Chondrocyte (in vitro differentiated cells): ENCODE measurements at regions not wholly inside any gene's neighbourhood (a gene's known extent, or its start where the extent isn't known, plus 50 kb on each side); places are given as distances from the start of the nearest gene placed in this dataset.

Source experiments
- DNase-seq: peaks from one replicate; pipeline ENCODE4 v3.0.0; 2021; ENCODE audit warnings: mixed read lengths, low spot score
- H3K27ac Mint-ChIP-seq: one replicate; pipeline ENCODE4 v1.8.0; 2021; ENCODE audit warnings: mild to moderate bottlenecking, moderate library complexity, mixed read lengths; ENCODE audit not compliant: unreplicated experiment
- H3K27me3 Mint-ChIP-seq: 2 replicates; pipeline ENCODE4 v1.8.0; 2021; ENCODE audit warnings: low read depth, mixed read lengths
- H3K36me3 Mint-ChIP-seq: 2 replicates; pipeline ENCODE4 v1.8.0; 2021; ENCODE audit warnings: low read depth, mixed read lengths
- H3K4me1 Mint-ChIP-seq: 2 replicates; pipeline ENCODE4 v1.8.0; 2021; ENCODE audit warnings: low read depth, mild to moderate bottlenecking, mixed read lengths
- H3K4me3 Mint-ChIP-seq: one replicate; pipeline ENCODE4 v1.8.0; 2021; ENCODE audit warnings: mild to moderate bottlenecking, moderate library complexity, mixed read lengths; ENCODE audit not compliant: unreplicated experiment
- H3K9me3 Mint-ChIP-seq: 2 replicates; pipeline ENCODE4 v1.8.0; 2021; ENCODE audit warnings: low read depth, mixed read lengths
- TF ChIP-seq, protein P1 (sequence below): fragments of 200-600 bp; sonication (generic); IDR thresholded peaks from 2 replicates; pipeline ENCODE4 v1.5.0; 2021; ENCODE audit warnings: antibody characterized with exemption, mild to moderate bottlenecking, moderate library complexity

DNA sequence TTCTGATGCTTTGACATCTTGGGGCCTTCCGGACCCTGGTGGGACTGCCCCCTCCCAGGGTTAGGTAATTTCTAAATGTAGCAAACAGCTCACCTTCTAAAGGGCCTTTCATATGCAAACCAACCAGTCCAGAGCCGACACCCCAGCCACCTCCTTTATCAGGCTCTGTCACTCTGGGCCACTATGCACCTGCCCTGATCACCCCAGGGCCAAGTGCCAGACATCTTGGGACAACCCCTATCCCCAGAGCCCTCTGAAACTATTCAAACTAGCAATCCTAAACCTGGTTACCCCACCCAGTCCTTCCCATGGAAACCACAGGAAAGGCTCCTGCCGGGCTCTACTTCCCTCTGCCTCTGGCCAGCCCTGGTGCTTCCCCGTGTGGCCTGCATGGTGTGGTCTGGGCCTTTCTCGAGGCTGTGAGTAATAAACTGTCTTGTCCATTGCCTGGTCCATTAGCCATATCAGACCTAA is 91.2 kb upstream of the TNRC6C start:
- Mint-ChIP-seq H3K27ac (no peak overlapping the region), H3K27me3 (peaks cover 35% of the 10 kb centered on the region), H3K4me3 (no peak overlapping the region), H3K4me1 (peaks cover 8% of the 10 kb centered on the region), H3K36me3 (no peaks in the 10 kb centered on the region), H3K9me3 (no peaks in the 10 kb centered on the region)
- TF ChIP-seq, protein P1, sequence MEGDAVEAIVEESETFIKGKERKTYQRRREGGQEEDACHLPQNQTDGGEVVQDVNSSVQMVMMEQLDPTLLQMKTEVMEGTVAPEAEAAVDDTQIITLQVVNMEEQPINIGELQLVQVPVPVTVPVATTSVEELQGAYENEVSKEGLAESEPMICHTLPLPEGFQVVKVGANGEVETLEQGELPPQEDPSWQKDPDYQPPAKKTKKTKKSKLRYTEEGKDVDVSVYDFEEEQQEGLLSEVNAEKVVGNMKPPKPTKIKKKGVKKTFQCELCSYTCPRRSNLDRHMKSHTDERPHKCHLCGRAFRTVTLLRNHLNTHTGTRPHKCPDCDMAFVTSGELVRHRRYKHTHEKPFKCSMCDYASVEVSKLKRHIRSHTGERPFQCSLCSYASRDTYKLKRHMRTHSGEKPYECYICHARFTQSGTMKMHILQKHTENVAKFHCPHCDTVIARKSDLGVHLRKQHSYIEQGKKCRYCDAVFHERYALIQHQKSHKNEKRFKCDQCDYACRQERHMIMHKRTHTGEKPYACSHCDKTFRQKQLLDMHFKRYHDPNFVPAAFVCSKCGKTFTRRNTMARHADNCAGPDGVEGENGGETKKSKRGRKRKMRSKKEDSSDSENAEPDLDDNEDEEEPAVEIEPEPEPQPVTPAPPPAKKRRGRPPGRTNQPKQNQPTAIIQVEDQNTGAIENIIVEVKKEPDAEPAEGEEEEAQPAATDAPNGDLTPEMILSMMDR = no peak
- peak; percentile 37 for DNase-seq

DNA sequence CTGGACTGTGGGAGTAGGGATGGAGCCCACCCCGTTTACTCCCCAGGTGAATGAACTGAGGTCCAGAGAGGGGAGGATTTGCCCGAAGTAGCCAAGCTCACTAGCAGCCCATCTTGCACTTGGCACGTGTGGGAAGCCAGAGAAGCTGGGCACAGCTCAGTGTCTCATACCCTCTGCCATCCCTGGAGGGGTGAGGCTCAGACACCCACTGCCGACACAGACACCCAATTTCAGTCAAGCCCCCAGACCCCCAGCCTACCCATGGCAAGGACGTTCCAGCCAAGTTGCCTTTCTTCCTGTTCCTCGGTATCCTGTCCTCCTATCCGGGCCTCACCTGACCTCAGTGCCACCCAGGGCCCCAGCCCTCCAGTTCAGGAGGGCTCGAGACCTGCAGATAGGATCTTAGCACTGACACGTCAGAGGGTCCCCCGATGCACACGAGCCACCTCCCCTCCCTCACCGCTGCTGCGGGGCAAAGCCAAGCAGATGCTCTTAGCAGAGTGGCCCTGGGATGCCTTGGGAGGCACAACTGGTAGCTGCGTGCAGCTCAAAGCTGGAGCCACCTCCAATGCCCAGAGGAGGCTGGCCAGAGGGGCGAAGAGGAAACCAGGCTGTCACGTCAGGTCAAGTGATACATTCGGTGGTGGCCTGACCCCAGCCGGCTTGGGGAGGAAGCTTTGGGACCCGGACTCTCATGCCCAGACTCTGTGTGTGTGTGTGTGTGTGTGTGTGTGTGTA is 90.4 kb upstream of the TNRC6C start:
- TF ChIP-seq, protein P1 = no peak
- H3K4me3 Mint-ChIP-seq = no peak overlapping the region
- no peak overlapping the region for H3K27ac Mint-ChIP-seq
- no peaks in the 10 kb centered on the region for H3K36me3 Mint-ChIP-seq
- DNase-seq = peak; percentile 77
- H3K4me1 Mint-ChIP-seq = peaks cover 8% of the 10 kb centered on the region
- peaks cover 39% of the 10 kb centered on the region for H3K27me3 Mint-ChIP-seq
- H3K9me3 Mint-ChIP-seq = no peaks in the 10 kb centered on the region

DNA sequence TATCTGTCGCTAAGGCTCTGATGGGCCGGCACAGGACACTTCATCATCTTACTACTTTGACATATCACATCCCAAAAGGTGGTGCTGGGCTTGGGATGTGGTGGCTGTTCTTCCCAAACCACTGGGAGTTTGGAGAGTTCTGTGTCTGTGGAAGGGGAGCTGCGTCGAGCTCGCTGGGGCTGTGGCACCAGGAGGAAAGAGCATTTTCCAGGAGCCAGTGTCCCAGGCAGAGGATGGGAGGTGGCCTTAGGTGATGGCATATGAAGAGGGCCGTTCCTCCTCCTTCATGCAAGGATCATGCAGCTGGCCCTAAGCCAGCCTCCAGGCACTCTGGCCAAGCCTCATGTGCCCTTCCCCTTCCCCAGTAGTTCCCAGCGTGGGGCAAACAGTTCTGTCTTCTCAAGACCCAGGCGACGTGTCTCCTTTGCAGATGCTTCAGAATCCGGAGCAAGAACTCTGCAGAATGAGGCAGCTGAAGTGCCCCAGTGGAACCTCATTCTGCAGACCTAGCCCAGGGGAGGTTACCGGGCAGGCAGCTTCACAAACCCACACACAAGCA is 89.4 kb upstream of the TNRC6C start:
- peaks cover 4% of the 10 kb centered on the region for H3K4me1 Mint-ChIP-seq
- no peak overlapping the region for H3K4me3 Mint-ChIP-seq
- H3K9me3 Mint-ChIP-seq = no peaks in the 10 kb centered on the region
- DNase-seq = peak; percentile 47
- H3K27ac Mint-ChIP-seq = no peak overlapping the region
- TF ChIP-seq, protein P1 = no peak
- peaks cover 41% of the 10 kb centered on the region for H3K27me3 Mint-ChIP-seq
- H3K36me3 Mint-ChIP-seq = no peaks in the 10 kb centered on the region

DNA sequence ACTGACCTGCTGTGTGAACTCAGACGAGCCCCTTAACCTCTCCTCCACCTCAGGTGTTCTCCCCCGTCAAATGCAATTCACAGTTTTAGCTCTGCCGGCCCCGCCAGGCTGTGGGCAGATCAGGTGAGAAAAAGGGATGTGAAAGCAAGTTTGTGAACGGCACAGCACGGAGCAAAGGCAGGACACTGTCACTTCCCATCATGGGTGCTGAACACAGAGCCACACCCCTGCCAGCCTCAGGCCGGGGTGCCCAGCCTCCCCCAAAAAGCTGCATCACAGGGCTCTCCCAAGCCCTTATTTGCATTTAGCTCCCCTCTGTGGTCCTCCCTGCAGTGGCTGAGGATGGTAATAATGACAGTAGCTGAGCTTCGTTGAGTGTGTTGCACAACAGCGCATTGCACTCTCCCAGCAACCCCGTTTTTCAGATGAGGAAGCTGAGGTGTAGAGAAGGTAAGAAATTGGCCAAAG is 88.8 kb upstream of the TNRC6C start:
- Mint-ChIP-seq H3K36me3 (no peaks in the 10 kb centered on the region), H3K4me3 (no peak overlapping the region), H3K9me3 (no peaks in the 10 kb centered on the region), H3K4me1 (peaks cover 7% of the 10 kb centered on the region), H3K27me3 (peaks cover 40% of the 10 kb centered on the region), H3K27ac (no peak overlapping the region)
- peak; percentile 36 for DNase-seq
- TF ChIP-seq, protein P1 = no peak

DNA sequence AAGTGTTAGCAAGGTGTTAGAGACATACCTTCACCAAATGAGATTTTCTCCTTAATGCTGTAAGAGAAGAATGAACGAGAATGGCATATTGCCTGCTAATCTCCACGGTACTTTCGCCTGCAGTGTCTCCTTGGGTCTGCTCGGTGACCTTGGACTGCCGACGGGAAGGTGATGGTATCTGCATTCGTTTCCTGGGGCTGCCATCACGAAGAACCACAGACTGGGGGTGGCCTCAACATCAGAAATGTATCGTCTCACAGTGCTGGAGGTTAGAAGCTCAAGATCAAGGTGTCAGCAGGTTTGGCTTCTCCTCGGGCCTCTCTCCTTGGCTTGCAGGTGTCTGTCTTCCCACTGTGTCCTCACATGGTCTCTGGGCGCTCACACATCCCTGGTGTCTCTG is 86.3 kb upstream of the TNRC6C start:
- Mint-ChIP-seq H3K4me1 (peaks cover 18% of the 10 kb centered on the region), H3K27me3 (peaks cover 40% of the 10 kb centered on the region), H3K27ac (no peak overlapping the region), H3K36me3 (peaks cover 9% of the 10 kb centered on the region), H3K9me3 (peaks cover 11% of the 10 kb centered on the region), H3K4me3 (no peak overlapping the region)
- peak; percentile 36 for DNase-seq
- TF ChIP-seq, protein P1 = no peak
